GM12878 (cell line): ENCODE measurements at regions not wholly inside any gene's neighbourhood (a gene's known extent, or its start where the extent isn't known, plus 50 kb on each side); places are given as distances from the start of the nearest gene placed in this dataset.

Source experiments
- ATAC-seq: fragments of 200-7000 bp; cut with Tn5 transposase; 3 replicates; pipeline ENCODE4 v1.9.1; 2020; ENCODE audit warnings: mild to moderate bottlenecking, moderate library complexity
- BruUV-seq: library from RNA; stranded (reverse); fragments of 400-500 nt; replicated peaks from 2 replicates; lab custom pipeline; 2021; lab: Mats Ljungman, UMichigan
- CTCF ChIA-PET: fragments of 300-600 bp; sonication (Branson Sonifier 250); formaldehyde crosslinking; extraction: SDS; loops from one replicate; lab custom pipeline; 2021; ENCODE audit warnings: inconsistent platforms; lab: Yijun Ruan, JAX
- POLR2A ChIA-PET: fragments of 350-600 bp; formaldehyde crosslinking; extraction: SDS; loops from one replicate; lab custom pipeline; 2021; ENCODE audit warnings: inconsistent platforms; lab: Charles Lee
- RAD21 ChIA-PET: fragments of 300-600 bp; sonication (Branson Sonifier 250); formaldehyde crosslinking; loops from one replicate; lab custom pipeline; 2023; ENCODE audit warnings: antibody characterized with exemption; ENCODE audit not compliant: unreplicated experiment; lab: Charles Lee
- SMC1A ChIA-PET: fragments of 300-600 bp; sonication (Branson Sonifier 250); formaldehyde crosslinking; loops from one replicate; lab custom pipeline; 2023; ENCODE audit not compliant: unreplicated experiment, uncharacterized antibody; lab: Charles Lee
- DNase-seq: peaks from one replicate; pipeline ENCODE4 v3.0.0-alpha.2; 2011; ENCODE audit warnings: low read depth, low spot score
- FAIRE-seq: peaks from 3 replicates; lab custom pipeline; 2011; peaks lifted over from hg19 to GRCh38; lab: Jason Lieb, UNC
- H2AFZ ChIP-seq: 2 replicates; pipeline ENCODE4 v1.6.0; 2011; ENCODE audit warnings: low read depth, low read length, control low read depth; ENCODE audit not compliant: control insufficient read depth
- H3K27ac ChIP-seq: 2 replicates; pipeline ENCODE4 v1.5.1; 2011; ENCODE audit warnings: control low read depth; ENCODE audit not compliant: control insufficient read depth, insufficient read depth
- H3K27me3 ChIP-seq, 2 experiments: replicated peaks in 1 of 2; 2 replicates each; pipeline versions ENCODE4 v1.6.0 to v1.6.1; 2011; ENCODE audit warnings: low read length in 1 of 2; ENCODE audit not compliant: control insufficient read depth in 2 of 2, insufficient read depth in 2 of 2
- H3K36me3 ChIP-seq, 2 experiments: 2 replicates each; pipeline ENCODE4 v1.5.1; 2011; ENCODE audit warnings: low read length in 1 of 2; ENCODE audit not compliant: control insufficient read depth in 2 of 2, insufficient read depth in 2 of 2
- H3K4me1 ChIP-seq: 2 replicates; pipeline ENCODE4 v1.6.1; 2011; ENCODE audit warnings: mild to moderate bottlenecking, low read length, moderate library complexity, mixed read lengths; ENCODE audit not compliant: control insufficient read depth, insufficient read depth
- H3K4me2 ChIP-seq: 2 replicates; pipeline ENCODE4 v1.6.0; 2011; ENCODE audit warnings: control low read depth; ENCODE audit not compliant: control insufficient read depth, insufficient read depth
- H3K4me3 ChIP-seq: fragments of 200-600 bp; sonication (generic); 2 replicates; pipeline ENCODE4 v1.5.1; 2016
- H3K79me2 ChIP-seq: 2 replicates; pipeline ENCODE4 v1.6.0; 2011; ENCODE audit warnings: low read length; ENCODE audit not compliant: control insufficient read depth, insufficient read depth
- H3K9ac ChIP-seq: 2 replicates; pipeline ENCODE4 v1.8.0; 2011; ENCODE audit warnings: low read length, control low read depth, mixed read lengths; ENCODE audit not compliant: control insufficient read depth, insufficient read depth
- H3K9me3 ChIP-seq: replicated peaks from 3 replicates; pipeline ENCODE4 v1.5.1; 2011; ENCODE audit warnings: mild to moderate bottlenecking, low read length; ENCODE audit not compliant: control insufficient read depth, insufficient read depth
- H4K20me1 ChIP-seq: 2 replicates; pipeline ENCODE4 v1.6.0; 2011; ENCODE audit not compliant: control insufficient read depth, insufficient read depth
- BCL11A ChIP-seq: IDR thresholded peaks from 2 replicates; pipeline ENCODE4 v1.6.1; 2011; ENCODE audit warnings: low read depth, low read length
- CBX5 ChIP-seq: sonication (generic); IDR thresholded peaks from 2 replicates; pipeline ENCODE4 v1.6.1; 2016; ENCODE audit warnings: low read depth, moderate library complexity, mild to moderate bottlenecking, inconsistent platforms
- CHD1 ChIP-seq: IDR thresholded peaks from 2 replicates; pipeline ENCODE4 v1.6.1; 2012; ENCODE audit warnings: low read depth, low read length, improper control_type of control experiment
- LARP7 ChIP-seq: fragments of 450-650 bp; IDR thresholded peaks from 2 replicates; pipeline ENCODE4 v1.6.1; 2017; ENCODE audit warnings: mild to moderate bottlenecking
- ZSCAN29 ChIP-seq: fragments of 450-650 bp; IDR thresholded peaks from 2 replicates; pipeline ENCODE4 v1.6.1; 2017; ENCODE audit warnings: mild to moderate bottlenecking, moderate library complexity
- WGBS: methylation state at CpG from one replicate; pipeline ENCODE4 v1.1.6; 2016; ENCODE audit warnings: low lambda C conversion rate; ENCODE audit not compliant: insufficient replicate concordance, insufficient coverage; ENCODE audit errors: missing lambda C conversion rate; 5-methylcytosine and 5-hydroxymethylcytosine counted together
- in situ Hi-C: fragments of 300-500 bp; cut with MboI; formaldehyde crosslinking; loops from 9 replicates; pipeline ENCODE4 v1.14.3; 2018; ENCODE audit warnings: mixed read lengths
- intact Hi-C: fragments of 100-400 bp; cut with micrococcal nuclease; formaldehyde crosslinking; loops from one replicate; pipeline ENCODE4 v1.14.2; 2022; ENCODE audit not compliant: unreplicated experiment
- TF ChIP-seq, protein P1 (sequence below): IDR thresholded peaks from 2 replicates; pipeline ENCODE4 v1.6.1; 2012; ENCODE audit warnings: low read length, inconsistent platforms
- TF ChIP-seq, protein P2 (sequence below): fragments of 450-650 bp; IDR thresholded peaks from 2 replicates; pipeline ENCODE4 v1.6.1; 2017; ENCODE audit warnings: mild to moderate bottlenecking, moderate library complexity

DNA sequence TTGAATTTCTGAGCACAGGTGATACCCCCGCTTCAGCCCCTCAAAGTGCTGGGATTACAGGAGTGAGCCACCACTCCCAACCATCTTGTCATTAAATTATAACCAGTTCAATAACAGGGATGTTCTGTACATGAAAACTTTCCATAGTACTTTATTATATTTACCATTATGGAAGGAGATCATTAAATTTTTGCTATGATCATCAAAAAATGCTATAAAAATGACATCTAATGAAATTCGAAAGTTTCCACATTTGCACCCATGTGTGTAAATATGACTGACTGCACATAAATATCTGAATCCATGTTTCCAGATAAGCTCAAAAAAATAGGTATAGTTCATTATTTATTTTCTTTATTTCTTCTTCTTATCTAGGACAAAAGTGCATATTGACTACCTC, 182.6 kb downstream of the FBXO8 start:
- ChIA-PET SMC1A (no interaction called here), CTCF (no interaction called here), RAD21 (no interaction called here), POLR2A (no interaction called here)
- Histone ChIP-seq H2AFZ (no peak overlapping the region), H4K20me1 (no peaks in the 10 kb centered on the region), H3K4me1 (no peaks in the 10 kb centered on the region), H3K27me3 (no peaks in the 10 kb centered on the region), H3K79me2 (no peaks in the 10 kb centered on the region), H3K9me3 (no peaks in the 10 kb centered on the region), H3K4me3 (no peak overlapping the region), H3K27ac (no peak overlapping the region), H3K9ac (no peak overlapping the region), H3K4me2 (no peak overlapping the region), H3K36me3 (no peaks in the 10 kb centered on the region)
- intact Hi-C loops, result no loop called here
- in situ Hi-C loops, result no loop called here
- FAIRE-seq (no peak), ATAC-seq (no peak), DNase-seq (no peak)
- no TSS peak for BruUV-seq
- TF ChIP-seq ZSCAN29 (no peak), BCL11A (no peak), LARP7 (no peak), CBX5 (no peak), CHD1 (no peak)
- TF ChIP-seq, protein P1, sequence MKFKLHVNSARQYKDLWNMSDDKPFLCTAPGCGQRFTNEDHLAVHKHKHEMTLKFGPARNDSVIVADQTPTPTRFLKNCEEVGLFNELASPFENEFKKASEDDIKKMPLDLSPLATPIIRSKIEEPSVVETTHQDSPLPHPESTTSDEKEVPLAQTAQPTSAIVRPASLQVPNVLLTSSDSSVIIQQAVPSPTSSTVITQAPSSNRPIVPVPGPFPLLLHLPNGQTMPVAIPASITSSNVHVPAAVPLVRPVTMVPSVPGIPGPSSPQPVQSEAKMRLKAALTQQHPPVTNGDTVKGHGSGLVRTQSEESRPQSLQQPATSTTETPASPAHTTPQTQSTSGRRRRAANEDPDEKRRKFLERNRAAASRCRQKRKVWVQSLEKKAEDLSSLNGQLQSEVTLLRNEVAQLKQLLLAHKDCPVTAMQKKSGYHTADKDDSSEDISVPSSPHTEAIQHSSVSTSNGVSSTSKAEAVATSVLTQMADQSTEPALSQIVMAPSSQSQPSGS, result no peak
- TF ChIP-seq, protein P2, sequence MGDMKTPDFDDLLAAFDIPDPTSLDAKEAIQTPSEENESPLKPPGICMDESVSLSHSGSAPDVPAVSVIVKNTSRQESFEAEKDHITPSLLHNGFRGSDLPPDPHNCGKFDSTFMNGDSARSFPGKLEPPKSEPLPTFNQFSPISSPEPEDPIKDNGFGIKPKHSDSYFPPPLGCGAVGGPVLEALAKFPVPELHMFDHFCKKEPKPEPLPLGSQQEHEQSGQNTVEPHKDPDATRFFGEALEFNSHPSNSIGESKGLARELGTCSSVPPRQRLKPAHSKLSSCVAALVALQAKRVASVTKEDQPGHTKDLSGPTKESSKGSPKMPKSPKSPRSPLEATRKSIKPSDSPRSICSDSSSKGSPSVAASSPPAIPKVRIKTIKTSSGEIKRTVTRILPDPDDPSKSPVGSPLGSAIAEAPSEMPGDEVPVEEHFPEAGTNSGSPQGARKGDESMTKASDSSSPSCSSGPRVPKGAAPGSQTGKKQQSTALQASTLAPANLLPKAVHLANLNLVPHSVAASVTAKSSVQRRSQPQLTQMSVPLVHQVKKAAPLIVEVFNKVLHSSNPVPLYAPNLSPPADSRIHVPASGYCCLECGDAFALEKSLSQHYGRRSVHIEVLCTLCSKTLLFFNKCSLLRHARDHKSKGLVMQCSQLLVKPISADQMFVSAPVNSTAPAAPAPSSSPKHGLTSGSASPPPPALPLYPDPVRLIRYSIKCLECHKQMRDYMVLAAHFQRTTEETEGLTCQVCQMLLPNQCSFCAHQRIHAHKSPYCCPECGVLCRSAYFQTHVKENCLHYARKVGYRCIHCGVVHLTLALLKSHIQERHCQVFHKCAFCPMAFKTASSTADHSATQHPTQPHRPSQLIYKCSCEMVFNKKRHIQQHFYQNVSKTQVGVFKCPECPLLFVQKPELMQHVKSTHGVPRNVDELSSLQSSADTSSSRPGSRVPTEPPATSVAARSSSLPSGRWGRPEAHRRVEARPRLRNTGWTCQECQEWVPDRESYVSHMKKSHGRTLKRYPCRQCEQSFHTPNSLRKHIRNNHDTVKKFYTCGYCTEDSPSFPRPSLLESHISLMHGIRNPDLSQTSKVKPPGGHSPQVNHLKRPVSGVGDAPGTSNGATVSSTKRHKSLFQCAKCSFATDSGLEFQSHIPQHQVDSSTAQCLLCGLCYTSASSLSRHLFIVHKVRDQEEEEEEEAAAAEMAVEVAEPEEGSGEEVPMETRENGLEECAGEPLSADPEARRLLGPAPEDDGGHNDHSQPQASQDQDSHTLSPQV, result no peak
- 33% methylated on average over 2 of the region's 2 CpGs for WGBS
